22Rv1 (cell line): ENCODE measurements at regions not wholly inside any gene's neighbourhood (a gene's known extent, or its start where the extent isn't known, plus 50 kb on each side); places are given as distances from the start of the nearest gene placed in this dataset.

Source experiments
- CTCF ChIP-seq: fragments of 450-650 bp; IDR thresholded peaks from 2 replicates; pipeline ENCODE4 v1.5.1; 2017; ENCODE audit warnings: mild to moderate bottlenecking
- ZFX ChIP-seq: fragments of 450-650 bp; IDR thresholded peaks from 2 replicates; pipeline ENCODE4 v1.6.1; 2017; ENCODE audit warnings: antibody characterized with exemption, borderline replicate concordance

- TF ChIP-seq CTCF, result no peak
- TF ChIP-seq ZFX, result no peak
Observed at GRCh38 chr2:19648583-19648982, 253.2 kb downstream of the TTC32 start.
